A673 (cell line): ENCODE measurements at regions not wholly inside any gene's neighbourhood (a gene's known extent, or its start where the extent isn't known, plus 50 kb on each side); places are given as distances from the start of the nearest gene placed in this dataset.

Experiments used
- BruUV-seq: library from RNA; stranded (reverse); fragments of 400-500 nt; replicated peaks from 2 replicates; lab custom pipeline; 2021; lab: Mats Ljungman, UMichigan
- CTCF ChIA-PET: fragments of 300-600 bp; sonication (Branson Sonifier 250); formaldehyde crosslinking; loops from one replicate; lab custom pipeline; 2022; ENCODE audit warnings: antibody characterized with exemption; lab: Charles Lee
- POLR2A ChIA-PET: fragments of 300-600 bp; sonication (Branson Sonifier 250); formaldehyde crosslinking; loops from one replicate; lab custom pipeline; 2022; ENCODE audit warnings: antibody characterized with exemption; ENCODE audit not compliant: low non-redundant PET; lab: Charles Lee
- DNase-seq: peaks from one replicate; pipeline ENCODE4 v3.0.0-alpha.2; 2015; ENCODE audit warnings: low spot score
- H3K27ac ChIP-seq: fragments of 200-600 bp; sonication (generic); 2 replicates; pipeline ENCODE4 v1.5.1; 2016; ENCODE audit warnings: mixed run types, low read depth, mild to moderate bottlenecking, mixed read lengths, antibody characterized with exemption, low read length; ENCODE audit not compliant: poor library complexity, severe bottlenecking
- H3K27me3 ChIP-seq: fragments of 200-600 bp; sonication (generic); replicated peaks from 2 replicates; pipeline ENCODE4 v1.6.1; 2017; ENCODE audit warnings: mixed run types, low read depth, mild to moderate bottlenecking, mixed read lengths, antibody characterized with exemption, low read length; ENCODE audit not compliant: insufficient read depth, poor library complexity
- H3K36me3 ChIP-seq: fragments of 200-600 bp; sonication (generic); 2 replicates; pipeline ENCODE4 v1.6.1; 2016; ENCODE audit warnings: mixed run types, mild to moderate bottlenecking, mixed read lengths, antibody characterized with exemption, low read length; ENCODE audit not compliant: insufficient read depth, poor library complexity, severe bottlenecking
- H3K4me1 ChIP-seq: fragments of 200-600 bp; sonication (generic); 2 replicates; pipeline ENCODE4 v1.6.1; 2017; ENCODE audit warnings: mixed run types, mild to moderate bottlenecking, mixed read lengths, antibody characterized with exemption, low read length; ENCODE audit not compliant: insufficient read depth, poor library complexity, severe bottlenecking
- H3K4me3 ChIP-seq: fragments of 200-600 bp; sonication (generic); 2 replicates; pipeline ENCODE4 v1.5.1; 2016; ENCODE audit warnings: low read depth, mixed run types, mild to moderate bottlenecking, mixed read lengths, low read length; ENCODE audit not compliant: poor library complexity, severe bottlenecking
- H3K9me3 ChIP-seq: fragments of 200-600 bp; sonication (generic); 2 replicates; pipeline ENCODE4 v1.6.1; 2016; ENCODE audit warnings: mixed run types, low read depth, mild to moderate bottlenecking, mixed read lengths, antibody characterized with exemption, low read length; ENCODE audit not compliant: poor library complexity, severe bottlenecking
- CTCF ChIP-seq: fragments of 300-800, 200-600 bp; sonication (generic); conservative IDR thresholded peaks from 2 replicates; pipeline ENCODE4 v1.5.1; 2017; ENCODE audit warnings: low read depth, mild to moderate bottlenecking, antibody characterized with exemption, low read length, moderate library complexity, mixed read lengths
- EZH2 ChIP-seq: fragments of 200-600 bp; sonication (generic); IDR thresholded peaks from 2 replicates; pipeline ENCODE4 v1.6.1; 2017; ENCODE audit warnings: borderline replicate concordance, low read depth, mild to moderate bottlenecking, mixed read lengths, antibody characterized with exemption, low read length; ENCODE audit not compliant: poor library complexity, severe bottlenecking
- intact Hi-C: fragments of 100-400 bp; cut with micrococcal nuclease; formaldehyde crosslinking; loops from one replicate; pipeline ENCODE4 v1.10.0; 2022; ENCODE audit not compliant: unreplicated experiment

- Histone ChIP-seq H3K27me3 (no peaks in the 10 kb centered on the region), H3K9me3 (no peaks in the 10 kb centered on the region), H3K4me3 (no peak overlapping the region), H3K27ac (no peak overlapping the region), H3K4me1 (no peaks in the 10 kb centered on the region), H3K36me3 (no peaks in the 10 kb centered on the region)
- no peak for DNase-seq
- ChIA-PET POLR2A (no interaction called here), CTCF (no interaction called here)
- intact Hi-C loops, result no loop called here
- TF ChIP-seq CTCF, result no peak
- TF ChIP-seq EZH2, result no peak
- BruUV-seq, result no TSS peak
Measured at GRCh38 chr3:23704298-23704697, 101.5 kb upstream of the UBE2E1 start.

- CTCF ChIA-PET, result no interaction called here
- H3K27me3 ChIP-seq, result no peaks in the 10 kb centered on the region
- H3K36me3 ChIP-seq, result no peaks in the 10 kb centered on the region
- BruUV-seq, result no TSS peak
- intact Hi-C loops, result no loop called here
- no peaks in the 10 kb centered on the region for H3K9me3 ChIP-seq
- H3K4me3 ChIP-seq, result no peak overlapping the region
- no peak for DNase-seq
- POLR2A ChIA-PET, result no interaction called here
- H3K27ac ChIP-seq, result no peak overlapping the region
- H3K4me1 ChIP-seq, result no peaks in the 10 kb centered on the region
- TF ChIP-seq CTCF (no peak), EZH2 (no peak)
Measured at GRCh38 chr3:23706111-23706510, 99.6 kb upstream of the UBE2E1 start.

DNA sequence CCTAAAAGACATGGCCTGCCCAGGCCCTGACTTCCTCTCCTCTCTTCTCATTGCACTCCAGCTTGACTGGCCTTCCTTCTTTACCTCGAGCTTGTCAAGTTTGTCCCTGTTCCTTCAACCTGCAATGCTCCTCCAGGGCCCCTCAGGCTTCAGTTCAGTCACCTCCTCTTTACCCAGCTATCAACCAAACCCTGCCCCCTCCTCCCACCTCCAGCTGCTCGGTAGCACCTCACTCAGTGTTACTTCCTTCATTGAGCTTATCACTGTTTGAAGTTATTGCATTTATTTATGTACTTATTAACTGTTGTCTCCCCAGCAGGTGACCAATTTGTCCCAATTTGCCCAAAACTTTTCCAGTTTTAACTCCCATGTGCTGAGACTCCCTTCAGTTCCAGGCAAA is 95.8 kb upstream of the UBE2E1 start:
- Histone ChIP-seq H3K9me3 (no peaks in the 10 kb centered on the region), H3K4me1 (no peaks in the 10 kb centered on the region), H3K27me3 (no peaks in the 10 kb centered on the region), H3K4me3 (no peak overlapping the region), H3K27ac (no peak overlapping the region), H3K36me3 (no peaks in the 10 kb centered on the region)
- intact Hi-C loops, result no loop called here
- no peak for TF ChIP-seq CTCF
- TF ChIP-seq EZH2, result no peak
- ChIA-PET CTCF (no interaction called here), POLR2A (no interaction called here)
- no TSS peak for BruUV-seq
- DNase-seq, result no peak
